ENCODE measurements at regions not wholly inside any gene's neighbourhood (a gene's known extent, or its start where the extent isn't known, plus 50 kb on each side); places are given as distances from the start of the nearest gene placed in this dataset.

- no peak for ATAC-seq (ENCODE audit: insufficient read depth, low read depth)
- Histone ChIP-seq H3K36me3 (ENCODE audit: insufficient read depth, low read length) (no peaks in the 10 kb centered on the region), H3K4me2 (ENCODE audit: insufficient read depth, low read length) (no peak overlapping the region), H3K9me3 (ENCODE audit: insufficient read depth, low read length, severe bottlenecking) (no peaks in the 10 kb centered on the region), H4K20me1 (ENCODE audit: insufficient read depth, low read length) (no peaks in the 10 kb centered on the region), H3K4me3 (ENCODE audit: low read depth in 1 of 2, low read length in 2 of 2) (no peak overlapping the region), H3K9ac (ENCODE audit: low read depth, low read length) (no peak overlapping the region), H3K79me2 (ENCODE audit: insufficient read depth, low read length) (no peaks in the 10 kb centered on the region), H3K27ac (ENCODE audit: low read length) (no peak overlapping the region), H3K4me1 (ENCODE audit: insufficient read depth, low read length) (no peaks in the 10 kb centered on the region), H3K27me3 (ENCODE audit: insufficient read depth, low read length, poor library complexity) (no peaks in the 10 kb centered on the region), H2AFZ (ENCODE audit: low read depth, low read length) (no peak overlapping the region)
- DNase-seq, result no peak
- no peak for TF ChIP-seq CTCF (IDR thresholded peaks at IDR 0.05; ENCODE audit: borderline replicate concordance, extremely low read depth, low read length, poor library complexity, severe bottlenecking)
- no peak for TF ChIP-seq EZH2 (IDR thresholded peaks at IDR 0.05; ENCODE audit: borderline replicate concordance, low read depth, low read length, severe bottlenecking)
Observed at GRCh38 chr6:88539295-88539764, 373.2 kb upstream of the CNR1 start.

GRCh38 chr6:88538840-88539239 lies 372.7 kb upstream of the CNR1 start:
- Histone ChIP-seq H4K20me1 (ENCODE audit: insufficient read depth, low read length) (no peaks in the 10 kb centered on the region), H3K36me3 (ENCODE audit: insufficient read depth, low read length) (no peaks in the 10 kb centered on the region), H3K9ac (ENCODE audit: low read depth, low read length) (no peak overlapping the region), H3K9me3 (ENCODE audit: insufficient read depth, low read length, severe bottlenecking) (no peaks in the 10 kb centered on the region), H3K79me2 (ENCODE audit: insufficient read depth, low read length) (no peaks in the 10 kb centered on the region), H3K4me1 (ENCODE audit: insufficient read depth, low read length) (no peaks in the 10 kb centered on the region), H3K27me3 (ENCODE audit: insufficient read depth, low read length, poor library complexity) (no peaks in the 10 kb centered on the region), H3K27ac (ENCODE audit: low read length) (no peak overlapping the region), H3K4me2 (ENCODE audit: insufficient read depth, low read length) (no peak overlapping the region), H2AFZ (ENCODE audit: low read depth, low read length) (no peak overlapping the region), H3K4me3 (ENCODE audit: low read depth in 1 of 2, low read length in 2 of 2) (no peak overlapping the region)
- no peak for ATAC-seq (ENCODE audit: insufficient read depth, low read depth)
- TF ChIP-seq CTCF (IDR thresholded peaks at IDR 0.05; ENCODE audit: borderline replicate concordance, extremely low read depth, low read length, poor library complexity, severe bottlenecking) (no peak), EZH2 (IDR thresholded peaks at IDR 0.05; ENCODE audit: borderline replicate concordance, low read depth, low read length, severe bottlenecking) (no peak)
- DNase-seq, result no peak

- no peak overlapping the region for H3K4me3 ChIP-seq (ENCODE audit: low read depth in 1 of 2, low read length in 2 of 2)
- H3K4me1 ChIP-seq (ENCODE audit: insufficient read depth, low read length), result no peaks in the 10 kb centered on the region
- DNase-seq (peak; percentile 36), ATAC-seq (ENCODE audit: insufficient read depth, low read depth) (peak; percentile 53; the same call in 1 of the 3 replicates)
- H3K4me2 ChIP-seq (ENCODE audit: insufficient read depth, low read length), result no peak overlapping the region
- H3K9ac ChIP-seq (ENCODE audit: low read depth, low read length), result no peak overlapping the region
- H3K27me3 ChIP-seq (ENCODE audit: insufficient read depth, low read length, poor library complexity), result no peaks in the 10 kb centered on the region
- no peak overlapping the region for H2AFZ ChIP-seq (ENCODE audit: low read depth, low read length)
- H3K79me2 ChIP-seq (ENCODE audit: insufficient read depth, low read length), result no peaks in the 10 kb centered on the region
- H3K36me3 ChIP-seq (ENCODE audit: insufficient read depth, low read length), result no peaks in the 10 kb centered on the region
- H3K9me3 ChIP-seq (ENCODE audit: insufficient read depth, low read length, severe bottlenecking), result no peaks in the 10 kb centered on the region
- no peak for TF ChIP-seq CTCF (IDR thresholded peaks at IDR 0.05; ENCODE audit: borderline replicate concordance, extremely low read depth, low read length, poor library complexity, severe bottlenecking)
- TF ChIP-seq EZH2 (IDR thresholded peaks at IDR 0.05; ENCODE audit: borderline replicate concordance, low read depth, low read length, severe bottlenecking), result no peak
- no peak overlapping the region for H3K27ac ChIP-seq (ENCODE audit: low read length)
- H4K20me1 ChIP-seq (ENCODE audit: insufficient read depth, low read length), result no peaks in the 10 kb centered on the region
Observed at GRCh38 chr6:88538130-88538706, 372.1 kb upstream of the CNR1 start.

Measured in DND-41 (cell line).